Osteocyte (in vitro differentiated cells): ENCODE measurements at regions not wholly inside any gene's neighbourhood (a gene's known extent, or its start where the extent isn't known, plus 50 kb on each side); places are given as distances from the start of the nearest gene placed in this dataset.

Source experiments
- DNase-seq: peaks from one replicate; pipeline ENCODE4 v3.0.0; 2021; ENCODE audit warnings: mixed read lengths; ENCODE audit not compliant: unreplicated experiment; ENCODE audit errors: extremely low spot score
- H3K27ac Mint-ChIP-seq: one replicate; pipeline ENCODE4 v1.8.0; 2021; ENCODE audit warnings: mild to moderate bottlenecking, mixed read lengths; ENCODE audit not compliant: unreplicated experiment
- H3K27me3 Mint-ChIP-seq: one replicate; pipeline ENCODE4 v1.8.0; 2021; ENCODE audit warnings: mixed read lengths; ENCODE audit not compliant: unreplicated experiment
- H3K36me3 Mint-ChIP-seq: one replicate; pipeline ENCODE4 v1.8.0; 2021; ENCODE audit warnings: mixed read lengths; ENCODE audit not compliant: unreplicated experiment
- H3K4me1 Mint-ChIP-seq: one replicate; pipeline ENCODE4 v1.8.0; 2021; ENCODE audit warnings: mixed read lengths; ENCODE audit not compliant: unreplicated experiment
- H3K4me3 Mint-ChIP-seq: one replicate; pipeline ENCODE4 v1.8.0; 2021; ENCODE audit warnings: mild to moderate bottlenecking, moderate library complexity, mixed read lengths; ENCODE audit not compliant: unreplicated experiment
- H3K9me3 Mint-ChIP-seq: one replicate; pipeline ENCODE4 v1.8.0; 2021; ENCODE audit warnings: mixed read lengths; ENCODE audit not compliant: unreplicated experiment
- CTCF ChIP-seq: fragments of 200-600 bp; sonication (generic); IDR thresholded peaks from 2 replicates; pipeline ENCODE4 v1.5.0; 2021; ENCODE audit warnings: antibody characterized with exemption, mild to moderate bottlenecking, moderate library complexity

GRCh38 chrX:122783918-122784317 lies 400.2 kb upstream of the GRIA3 start:
- Mint-ChIP-seq H3K4me1 (no peaks in the 10 kb centered on the region), H3K27me3 (no peaks in the 10 kb centered on the region), H3K36me3 (no peaks in the 10 kb centered on the region), H3K27ac (no peak overlapping the region), H3K4me3 (no peak overlapping the region), H3K9me3 (peaks cover 28% of the 10 kb centered on the region)
- no peak for DNase-seq
- no peak for TF ChIP-seq CTCF

GRCh38 chrX:122787231-122787630 lies 396.8 kb upstream of the GRIA3 start:
- no peaks in the 10 kb centered on the region for H3K36me3 Mint-ChIP-seq
- H3K27me3 Mint-ChIP-seq = no peaks in the 10 kb centered on the region
- H3K9me3 Mint-ChIP-seq = peaks cover 41% of the 10 kb centered on the region
- H3K27ac Mint-ChIP-seq = no peak overlapping the region
- no peaks in the 10 kb centered on the region for H3K4me1 Mint-ChIP-seq
- TF ChIP-seq CTCF = no peak
- no peak for DNase-seq
- H3K4me3 Mint-ChIP-seq = no peak overlapping the region

GRCh38 chrX:122788216-122788615 lies 395.9 kb upstream of the GRIA3 start:
- no peak overlapping the region for H3K4me3 Mint-ChIP-seq
- peaks cover 43% of the 10 kb centered on the region for H3K9me3 Mint-ChIP-seq
- no peaks in the 10 kb centered on the region for H3K27me3 Mint-ChIP-seq
- no peak overlapping the region for H3K27ac Mint-ChIP-seq
- no peaks in the 10 kb centered on the region for H3K36me3 Mint-ChIP-seq
- no peaks in the 10 kb centered on the region for H3K4me1 Mint-ChIP-seq
- no peak for TF ChIP-seq CTCF
- DNase-seq = no peak

- no peaks in the 10 kb centered on the region for H3K36me3 Mint-ChIP-seq
- H3K27ac Mint-ChIP-seq = no peak overlapping the region
- no peaks in the 10 kb centered on the region for H3K27me3 Mint-ChIP-seq
- H3K4me3 Mint-ChIP-seq = no peak overlapping the region
- H3K4me1 Mint-ChIP-seq = no peaks in the 10 kb centered on the region
- no peak for TF ChIP-seq CTCF
- no peak for DNase-seq
- H3K9me3 Mint-ChIP-seq = peaks cover 35% of the 10 kb centered on the region
Observed at GRCh38 chrX:122790376-122791095, 393.5 kb upstream of the GRIA3 start.

GRCh38 chrX:122813876-122814275 lies 370.2 kb upstream of the GRIA3 start:
- Mint-ChIP-seq H3K9me3 (peaks cover 18% of the 10 kb centered on the region), H3K36me3 (no peaks in the 10 kb centered on the region), H3K27me3 (no peaks in the 10 kb centered on the region), H3K4me3 (no peak overlapping the region), H3K4me1 (no peaks in the 10 kb centered on the region), H3K27ac (no peak overlapping the region)
- TF ChIP-seq CTCF = no peak
- no peak for DNase-seq
